GM13977 (cell line): ENCODE measurements at regions not wholly inside any gene's neighbourhood (a gene's known extent, or its start where the extent isn't known, plus 50 kb on each side); places are given as distances from the start of the nearest gene placed in this dataset.

Experiments
- DNase-seq: peaks from one replicate; pipeline ENCODE4 v3.0.0; 2012; ENCODE audit warnings: low spot score
- CTCF ChIP-seq: IDR thresholded peaks from 2 replicates; pipeline ENCODE4 v1.5.1; 2012; ENCODE audit warnings: mild to moderate bottlenecking, control low read depth; ENCODE audit not compliant: insufficient read depth; ENCODE audit errors: extremely low read depth, missing control alignments
- in situ Hi-C: fragments of 300-500 bp; cut with MboI; formaldehyde crosslinking; loops from one replicate; pipeline ENCODE4 v1.12.0; 2022; ENCODE audit warnings: low sequenced_read_pairs, low pct_unique_long_range_greater_than_20kb, mixed read lengths, inconsistent platforms; ENCODE audit not compliant: unreplicated experiment

GRCh38 chr9:1427875-1428274 lies 377.7 kb downstream of the DMRT2 start:
- TF ChIP-seq CTCF = no peak
- in situ Hi-C loops = no loop called here

GRCh38 chr9:1429297-1429696 lies 379.1 kb downstream of the DMRT2 start:
- TF ChIP-seq CTCF = peak; percentile 42
- DNase-seq = peak; percentile 16
- in situ Hi-C loops = no loop called here

More at GRCh38 chr9:1427875-1428274, 377.7 kb downstream of the DMRT2 start:
- DNase-seq = no peak

- no peak for TF ChIP-seq CTCF
- no peak for DNase-seq
- in situ Hi-C loops = no loop called here
Observed at GRCh38 chr9:1431461-1431860, 381.3 kb downstream of the DMRT2 start.

- no peak for TF ChIP-seq CTCF
- in situ Hi-C loops = no loop called here
- DNase-seq = no peak
Observed at GRCh38 chr9:1434052-1434767, 384.1 kb downstream of the DMRT2 start.

GRCh38 chr9:1434811-1435210 lies 384.7 kb downstream of the DMRT2 start:
- no peak for DNase-seq
- no peak for TF ChIP-seq CTCF
- in situ Hi-C loops = no loop called here

GRCh38 chr9:1440256-1440655 lies 390.1 kb downstream of the DMRT2 start:
- TF ChIP-seq CTCF = no peak
- no peak for DNase-seq
- in situ Hi-C loops = no loop called here
